H1 (cell line): ENCODE measurements at regions not wholly inside any gene's neighbourhood (a gene's known extent, or its start where the extent isn't known, plus 50 kb on each side); places are given as distances from the start of the nearest gene placed in this dataset.

Experiments
- CHD2 ChIP-seq: IDR thresholded peaks from 2 replicates; pipeline ENCODE4 v1.6.1; 2012; ENCODE audit warnings: low read length, improper control_type of control experiment
- EZH2 ChIP-seq: fragments of 200-600 bp; sonication (generic); IDR thresholded peaks from 2 replicates; pipeline ENCODE4 v1.7.1; 2012; ENCODE audit warnings: low read depth, mild to moderate bottlenecking, moderate library complexity, low read length, inconsistent platforms; ENCODE audit not compliant: severe bottlenecking
- POLR2A ChIP-seq, 2 experiments: IDR thresholded peaks; 1 replicate in 1 of 2; 2 replicates in 1 of 2; pipeline ENCODE4 v1.6.1; 2011; ENCODE audit warnings: low read depth in 2 of 2, low read length in 2 of 2, mild to moderate bottlenecking in 2 of 2; ENCODE audit errors: control extremely low read depth in 1 of 2
- POLR2AphosphoS5 ChIP-seq: IDR thresholded peaks from 2 replicates; pipeline ENCODE4 v1.6.1; 2011; ENCODE audit warnings: low read depth, low read length
- RFX5 ChIP-seq: IDR thresholded peaks from 2 replicates; pipeline ENCODE4 v1.6.1; 2011; ENCODE audit warnings: low read depth, low read length, improper control_type of control experiment, borderline replicate concordance
- ZNF274 ChIP-seq: IDR thresholded peaks from 2 replicates; pipeline ENCODE4 v1.7.0; 2012; ENCODE audit warnings: low read length, borderline replicate concordance; ENCODE audit errors: extremely low read depth
- TF ChIP-seq, protein P1 (sequence below), 3 experiments: IDR thresholded peaks; 1 replicate in 2 of 3; 2 replicates in 1 of 3; pipeline versions ENCODE4 v1.5.1 to v1.6.1; 2011; ENCODE audit warnings: low read length in 3 of 3, mild to moderate bottlenecking in 3 of 3, inconsistent platforms in 2 of 3, low read depth in 1 of 3, moderate library complexity in 1 of 3; ENCODE audit not compliant: insufficient read depth in 1 of 3; ENCODE audit errors: control extremely low read depth in 1 of 3
- TF ChIP-seq, protein P2 (sequence below): IDR thresholded peaks from 2 replicates; pipeline ENCODE4 v1.6.1; 2012; ENCODE audit warnings: low read length, inconsistent platforms
- TF ChIP-seq, protein P3 (sequence below): IDR thresholded peaks from 2 replicates; pipeline ENCODE4 v1.6.1; 2012; ENCODE audit warnings: inconsistent platforms

DNA sequence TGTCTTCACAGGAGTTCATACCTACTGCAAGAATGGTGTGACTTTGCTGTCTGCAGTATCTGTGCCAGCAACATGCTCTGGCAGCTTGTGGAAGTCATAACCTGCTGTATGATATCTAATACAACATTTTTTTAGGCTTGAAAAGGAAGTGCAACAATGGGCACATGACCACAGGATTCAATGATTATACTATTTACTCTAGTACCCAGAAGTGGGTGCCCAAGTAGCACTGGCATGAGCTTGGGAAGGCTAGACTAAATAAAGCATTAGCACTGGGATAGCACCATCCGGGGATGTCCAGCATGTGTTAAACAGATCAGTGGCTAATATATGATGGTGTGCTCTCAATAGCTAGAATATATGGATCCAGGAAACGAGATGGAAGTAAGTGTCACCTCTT lies 98.6 kb upstream of the PDE4B start:
- TF ChIP-seq RFX5 (no peak), CHD2 (no peak), POLR2AphosphoS5 (no peak), ZNF274 (no peak), EZH2 (no peak), POLR2A (IDR thresholded peaks at IDR 0.05; ENCODE audit: control extremely low read depth in 1 of 2, low read depth in 2 of 2, low read length in 2 of 2) (no peak)
- TF ChIP-seq, protein P1, sequence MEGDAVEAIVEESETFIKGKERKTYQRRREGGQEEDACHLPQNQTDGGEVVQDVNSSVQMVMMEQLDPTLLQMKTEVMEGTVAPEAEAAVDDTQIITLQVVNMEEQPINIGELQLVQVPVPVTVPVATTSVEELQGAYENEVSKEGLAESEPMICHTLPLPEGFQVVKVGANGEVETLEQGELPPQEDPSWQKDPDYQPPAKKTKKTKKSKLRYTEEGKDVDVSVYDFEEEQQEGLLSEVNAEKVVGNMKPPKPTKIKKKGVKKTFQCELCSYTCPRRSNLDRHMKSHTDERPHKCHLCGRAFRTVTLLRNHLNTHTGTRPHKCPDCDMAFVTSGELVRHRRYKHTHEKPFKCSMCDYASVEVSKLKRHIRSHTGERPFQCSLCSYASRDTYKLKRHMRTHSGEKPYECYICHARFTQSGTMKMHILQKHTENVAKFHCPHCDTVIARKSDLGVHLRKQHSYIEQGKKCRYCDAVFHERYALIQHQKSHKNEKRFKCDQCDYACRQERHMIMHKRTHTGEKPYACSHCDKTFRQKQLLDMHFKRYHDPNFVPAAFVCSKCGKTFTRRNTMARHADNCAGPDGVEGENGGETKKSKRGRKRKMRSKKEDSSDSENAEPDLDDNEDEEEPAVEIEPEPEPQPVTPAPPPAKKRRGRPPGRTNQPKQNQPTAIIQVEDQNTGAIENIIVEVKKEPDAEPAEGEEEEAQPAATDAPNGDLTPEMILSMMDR (IDR thresholded peaks at IDR 0.05; ENCODE audit: control extremely low read depth in 1 of 3, insufficient read depth in 1 of 3, low read depth in 1 of 3, low read length in 3 of 3) = no peak
- TF ChIP-seq, protein P2, sequence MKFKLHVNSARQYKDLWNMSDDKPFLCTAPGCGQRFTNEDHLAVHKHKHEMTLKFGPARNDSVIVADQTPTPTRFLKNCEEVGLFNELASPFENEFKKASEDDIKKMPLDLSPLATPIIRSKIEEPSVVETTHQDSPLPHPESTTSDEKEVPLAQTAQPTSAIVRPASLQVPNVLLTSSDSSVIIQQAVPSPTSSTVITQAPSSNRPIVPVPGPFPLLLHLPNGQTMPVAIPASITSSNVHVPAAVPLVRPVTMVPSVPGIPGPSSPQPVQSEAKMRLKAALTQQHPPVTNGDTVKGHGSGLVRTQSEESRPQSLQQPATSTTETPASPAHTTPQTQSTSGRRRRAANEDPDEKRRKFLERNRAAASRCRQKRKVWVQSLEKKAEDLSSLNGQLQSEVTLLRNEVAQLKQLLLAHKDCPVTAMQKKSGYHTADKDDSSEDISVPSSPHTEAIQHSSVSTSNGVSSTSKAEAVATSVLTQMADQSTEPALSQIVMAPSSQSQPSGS = no peak
- TF ChIP-seq, protein P3, sequence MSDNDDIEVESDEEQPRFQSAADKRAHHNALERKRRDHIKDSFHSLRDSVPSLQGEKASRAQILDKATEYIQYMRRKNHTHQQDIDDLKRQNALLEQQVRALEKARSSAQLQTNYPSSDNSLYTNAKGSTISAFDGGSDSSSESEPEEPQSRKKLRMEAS = no peak
